GM12865 (cell line): ENCODE measurements at regions not wholly inside any gene's neighbourhood (a gene's known extent, or its start where the extent isn't known, plus 50 kb on each side); places are given as distances from the start of the nearest gene placed in this dataset.
"Not testable (repeated sequence)": the region's sequence is repeated elsewhere in the genome, so short reads cannot be mapped to it uniquely, and the experiment has no call there.

Experiments
- DNase-seq: peaks from one replicate; pipeline ENCODE4 v3.0.0; 2010; ENCODE audit warnings: low read depth
- H3K4me3 ChIP-seq: 2 replicates; pipeline ENCODE4 v1.5.1; 2011; ENCODE audit warnings: mild to moderate bottlenecking, low read depth, low read length, control low read depth
- CTCF ChIP-seq: IDR thresholded peaks from 2 replicates; pipeline ENCODE4 v1.5.1; 2011; ENCODE audit warnings: low read length, control low read depth, low read depth, inconsistent platforms; ENCODE audit not compliant: insufficient read depth; ENCODE audit errors: missing control alignments

- TF ChIP-seq CTCF: peak; percentile 41
- no peak overlapping the region for H3K4me3 ChIP-seq
- DNase-seq: peak; percentile 23
These were observed 176.2 kb upstream of the CXorf66 start for GRCh38 chrX:140141444-140142029.

- not testable (repeated sequence) for H3K4me3 ChIP-seq, DNase-seq
These were observed 173.2 kb upstream of the CXorf66 start for GRCh38 chrX:140138492-140138891.

- not testable (repeated sequence) for H3K4me3 ChIP-seq
These were observed 172.7 kb upstream of the CXorf66 start for GRCh38 chrX:140138065-140138464.

GRCh38 chrX:140132937-140133336 lies 167.6 kb upstream of the CXorf66 start:
- no peak for DNase-seq
- H3K4me3 ChIP-seq: no peak overlapping the region
- TF ChIP-seq CTCF: no peak

More at GRCh38 chrX:140138065-140138464, 172.7 kb upstream of the CXorf66 start:
- not testable (repeated sequence) for DNase-seq

GRCh38 chrX:140123446-140123845 lies 158.1 kb upstream of the CXorf66 start:
- H3K4me3 ChIP-seq: no peak overlapping the region
- no peak for DNase-seq
- peak; percentile 9 for TF ChIP-seq CTCF

GRCh38 chrX:140114059-140114458 lies 148.7 kb upstream of the CXorf66 start:
- DNase-seq, H3K4me3 ChIP-seq: not testable (repeated sequence)

GRCh38 chrX:140110081-140110650 lies 144.8 kb upstream of the CXorf66 start:
- DNase-seq: no peak
- H3K4me3 ChIP-seq: no peak overlapping the region
- no peak for TF ChIP-seq CTCF

GRCh38 chrX:140104760-140105159 lies 139.4 kb upstream of the CXorf66 start:
- no peak for TF ChIP-seq CTCF
- DNase-seq: no peak
- H3K4me3 ChIP-seq: no peak overlapping the region
